ENCODE measurements at regions not wholly inside any gene's neighbourhood (a gene's known extent, or its start where the extent isn't known, plus 50 kb on each side); places are given as distances from the start of the nearest gene placed in this dataset.

DNA sequence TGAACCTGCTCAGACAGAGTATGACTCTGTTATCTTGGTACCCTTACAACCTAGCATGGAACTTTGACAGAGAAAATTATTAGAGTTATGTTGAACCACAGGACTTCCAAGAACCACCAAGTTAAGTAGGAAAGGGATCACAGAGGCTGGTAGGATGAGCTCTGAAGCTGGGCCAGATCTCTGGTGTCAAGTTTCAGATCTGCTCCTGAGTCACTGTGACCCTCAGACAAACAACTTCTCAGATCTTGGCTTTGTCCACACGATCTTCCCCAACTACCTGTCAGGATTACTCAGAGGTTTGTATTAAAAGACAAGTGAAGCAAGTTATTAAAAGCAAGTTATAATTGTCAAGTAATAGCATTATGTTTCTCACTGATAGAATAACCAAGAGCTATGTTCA lies 189.0 kb downstream of the SEC61B start:
- TF ChIP-seq POLR2AphosphoS5 (IDR thresholded peaks at IDR 0.05; ENCODE audit: low read depth) (no peak), GABPA (IDR thresholded peaks at IDR 0.05; ENCODE audit: low read depth) (no peak), SPI1 (IDR thresholded peaks at IDR 0.05; ENCODE audit: borderline replicate concordance, low read depth) (no peak)
- TF ChIP-seq, protein P1, sequence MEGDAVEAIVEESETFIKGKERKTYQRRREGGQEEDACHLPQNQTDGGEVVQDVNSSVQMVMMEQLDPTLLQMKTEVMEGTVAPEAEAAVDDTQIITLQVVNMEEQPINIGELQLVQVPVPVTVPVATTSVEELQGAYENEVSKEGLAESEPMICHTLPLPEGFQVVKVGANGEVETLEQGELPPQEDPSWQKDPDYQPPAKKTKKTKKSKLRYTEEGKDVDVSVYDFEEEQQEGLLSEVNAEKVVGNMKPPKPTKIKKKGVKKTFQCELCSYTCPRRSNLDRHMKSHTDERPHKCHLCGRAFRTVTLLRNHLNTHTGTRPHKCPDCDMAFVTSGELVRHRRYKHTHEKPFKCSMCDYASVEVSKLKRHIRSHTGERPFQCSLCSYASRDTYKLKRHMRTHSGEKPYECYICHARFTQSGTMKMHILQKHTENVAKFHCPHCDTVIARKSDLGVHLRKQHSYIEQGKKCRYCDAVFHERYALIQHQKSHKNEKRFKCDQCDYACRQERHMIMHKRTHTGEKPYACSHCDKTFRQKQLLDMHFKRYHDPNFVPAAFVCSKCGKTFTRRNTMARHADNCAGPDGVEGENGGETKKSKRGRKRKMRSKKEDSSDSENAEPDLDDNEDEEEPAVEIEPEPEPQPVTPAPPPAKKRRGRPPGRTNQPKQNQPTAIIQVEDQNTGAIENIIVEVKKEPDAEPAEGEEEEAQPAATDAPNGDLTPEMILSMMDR (IDR thresholded peaks at IDR 0.05; ENCODE audit: insufficient read depth, low read length), result no peak
- TF ChIP-seq, protein P2, sequence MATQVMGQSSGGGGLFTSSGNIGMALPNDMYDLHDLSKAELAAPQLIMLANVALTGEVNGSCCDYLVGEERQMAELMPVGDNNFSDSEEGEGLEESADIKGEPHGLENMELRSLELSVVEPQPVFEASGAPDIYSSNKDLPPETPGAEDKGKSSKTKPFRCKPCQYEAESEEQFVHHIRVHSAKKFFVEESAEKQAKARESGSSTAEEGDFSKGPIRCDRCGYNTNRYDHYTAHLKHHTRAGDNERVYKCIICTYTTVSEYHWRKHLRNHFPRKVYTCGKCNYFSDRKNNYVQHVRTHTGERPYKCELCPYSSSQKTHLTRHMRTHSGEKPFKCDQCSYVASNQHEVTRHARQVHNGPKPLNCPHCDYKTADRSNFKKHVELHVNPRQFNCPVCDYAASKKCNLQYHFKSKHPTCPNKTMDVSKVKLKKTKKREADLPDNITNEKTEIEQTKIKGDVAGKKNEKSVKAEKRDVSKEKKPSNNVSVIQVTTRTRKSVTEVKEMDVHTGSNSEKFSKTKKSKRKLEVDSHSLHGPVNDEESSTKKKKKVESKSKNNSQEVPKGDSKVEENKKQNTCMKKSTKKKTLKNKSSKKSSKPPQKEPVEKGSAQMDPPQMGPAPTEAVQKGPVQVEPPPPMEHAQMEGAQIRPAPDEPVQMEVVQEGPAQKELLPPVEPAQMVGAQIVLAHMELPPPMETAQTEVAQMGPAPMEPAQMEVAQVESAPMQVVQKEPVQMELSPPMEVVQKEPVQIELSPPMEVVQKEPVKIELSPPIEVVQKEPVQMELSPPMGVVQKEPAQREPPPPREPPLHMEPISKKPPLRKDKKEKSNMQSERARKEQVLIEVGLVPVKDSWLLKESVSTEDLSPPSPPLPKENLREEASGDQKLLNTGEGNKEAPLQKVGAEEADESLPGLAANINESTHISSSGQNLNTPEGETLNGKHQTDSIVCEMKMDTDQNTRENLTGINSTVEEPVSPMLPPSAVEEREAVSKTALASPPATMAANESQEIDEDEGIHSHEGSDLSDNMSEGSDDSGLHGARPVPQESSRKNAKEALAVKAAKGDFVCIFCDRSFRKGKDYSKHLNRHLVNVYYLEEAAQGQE (IDR thresholded peaks at IDR 0.05; ENCODE audit: insufficient replicate concordance, low read depth), result no peak
- H3K27ac ChIP-seq (replicated peaks), result no peak overlapping the region

DNA sequence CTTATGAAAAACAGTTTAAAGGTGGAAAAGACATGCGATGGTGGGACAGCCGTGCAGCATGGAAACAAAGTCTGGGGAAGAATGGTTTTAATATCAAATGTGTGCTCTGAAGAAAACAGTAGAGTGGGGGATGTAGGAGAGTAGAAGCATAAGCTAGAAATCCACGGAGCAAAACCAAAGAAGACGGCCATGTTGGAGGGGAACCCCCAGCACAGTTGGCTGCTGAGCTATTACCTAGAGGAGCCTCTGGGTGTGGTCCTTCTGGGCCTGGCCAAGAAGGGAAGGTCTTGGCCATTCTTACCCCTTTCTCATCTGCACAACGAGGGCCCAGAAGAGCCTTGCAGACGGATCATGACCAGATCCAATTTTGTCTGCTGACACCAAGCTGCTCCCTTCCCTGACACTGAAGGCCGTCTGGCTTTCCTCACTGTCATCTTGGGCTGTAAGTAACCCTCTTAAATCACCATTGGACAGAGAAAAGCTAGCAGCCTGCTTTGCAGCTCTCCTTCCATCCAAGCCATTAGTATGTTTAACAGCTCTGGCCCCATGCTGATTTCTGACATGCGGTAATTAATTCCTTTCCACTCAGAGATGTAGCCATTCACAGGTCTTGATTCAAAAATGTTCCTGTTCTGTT lies 189.5 kb downstream of the SEC61B start:
- no peak for TF ChIP-seq SPI1 (IDR thresholded peaks at IDR 0.05; ENCODE audit: borderline replicate concordance, low read depth)
- TF ChIP-seq, protein P2 (IDR thresholded peaks at IDR 0.05; ENCODE audit: insufficient replicate concordance, low read depth), result no peak
- TF ChIP-seq, protein P1 (IDR thresholded peaks at IDR 0.05; ENCODE audit: insufficient read depth, low read length), result no peak
- TF ChIP-seq GABPA (IDR thresholded peaks at IDR 0.05; ENCODE audit: low read depth), result no peak
- no peak for TF ChIP-seq POLR2AphosphoS5 (IDR thresholded peaks at IDR 0.05; ENCODE audit: low read depth)

More for the DNA sequence above, 189.0 kb downstream of the SEC61B start:
- Histone ChIP-seq H3K4me3 (replicated peaks; ENCODE audit: insufficient read depth, low read length) (no peak overlapping the region), H3K27me3 (ENCODE audit: insufficient read depth, poor library complexity, severe bottlenecking) (no peaks in the 10 kb centered on the region)
- no peak for DNase-seq (ENCODE audit: low read depth in 1 of 2, low spot score in 1 of 2)

DNA sequence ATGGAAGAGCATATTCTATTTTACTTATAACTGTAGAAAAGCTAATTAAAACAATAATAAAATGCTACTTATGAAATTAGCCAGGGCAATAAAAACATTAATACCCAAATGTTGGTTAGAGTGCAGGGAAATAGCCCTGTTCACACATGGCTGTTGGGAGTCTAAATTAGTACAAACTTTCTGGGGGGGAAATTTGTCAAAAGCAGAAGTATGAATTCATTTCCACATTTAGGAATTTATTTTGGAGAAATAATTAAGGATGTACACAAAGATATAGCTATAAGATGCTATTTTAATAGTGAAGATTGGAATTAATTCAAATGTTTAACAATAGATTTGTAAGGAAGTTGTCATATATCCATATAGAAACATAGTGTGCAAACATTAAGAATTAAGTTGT lies 190.5 kb downstream of the SEC61B start:
- TF ChIP-seq GABPA (IDR thresholded peaks at IDR 0.05; ENCODE audit: low read depth), result no peak
- DNase-seq (ENCODE audit: low read depth in 1 of 2, low spot score in 1 of 2), result no peak
- no peaks in the 10 kb centered on the region for H3K27me3 ChIP-seq (ENCODE audit: insufficient read depth, poor library complexity, severe bottlenecking)
- H3K4me3 ChIP-seq (replicated peaks; ENCODE audit: insufficient read depth, low read length), result no peak overlapping the region
- H3K27ac ChIP-seq (replicated peaks), result no peak overlapping the region

More for the DNA sequence above, 189.5 kb downstream of the SEC61B start:
- H3K27me3 ChIP-seq (ENCODE audit: insufficient read depth, poor library complexity, severe bottlenecking), result no peaks in the 10 kb centered on the region
- no peak overlapping the region for H3K4me3 ChIP-seq (replicated peaks; ENCODE audit: insufficient read depth, low read length)
- H3K27ac ChIP-seq (replicated peaks), result no peak overlapping the region
- no peak for DNase-seq (ENCODE audit: low read depth in 1 of 2, low spot score in 1 of 2)

DNA sequence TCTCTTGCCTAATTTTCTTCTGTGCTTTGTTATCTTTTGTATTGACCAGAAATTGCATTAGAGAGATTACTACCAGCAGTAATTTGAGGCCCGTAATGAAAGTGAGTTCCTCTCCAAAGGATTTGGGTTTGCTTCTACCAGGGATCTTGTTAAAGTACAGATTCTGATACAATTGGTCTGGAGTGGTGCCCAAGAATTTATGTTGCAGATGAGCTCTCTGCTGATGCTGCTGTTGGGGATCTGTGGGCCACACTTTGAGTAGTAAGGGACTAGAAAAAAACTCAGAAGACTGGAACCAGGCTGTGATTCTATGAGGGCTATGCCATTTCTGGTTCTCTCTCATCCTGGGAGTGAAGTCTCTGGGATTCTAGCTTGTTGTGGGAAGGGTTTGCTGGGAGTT lies 192.2 kb downstream of the SEC61B start:
- no peak for DNase-seq (ENCODE audit: low read depth in 1 of 2, low spot score in 1 of 2)
- H3K4me3 ChIP-seq (replicated peaks; ENCODE audit: insufficient read depth, low read length), result no peak overlapping the region
- TF ChIP-seq, protein P2 (IDR thresholded peaks at IDR 0.05; ENCODE audit: insufficient replicate concordance, low read depth), result no peak
- TF ChIP-seq, protein P1 (IDR thresholded peaks at IDR 0.05; ENCODE audit: insufficient read depth, low read length), result no peak
- no peak for TF ChIP-seq SPI1 (IDR thresholded peaks at IDR 0.05; ENCODE audit: borderline replicate concordance, low read depth)
- no peak for TF ChIP-seq POLR2AphosphoS5 (IDR thresholded peaks at IDR 0.05; ENCODE audit: low read depth)
- no peak for TF ChIP-seq GABPA (IDR thresholded peaks at IDR 0.05; ENCODE audit: low read depth)
- H3K27ac ChIP-seq (replicated peaks), result no peak overlapping the region
- H3K27me3 ChIP-seq (ENCODE audit: insufficient read depth, poor library complexity, severe bottlenecking), result no peaks in the 10 kb centered on the region

All from HL-60 (cell line).